K562 (cell line): ENCODE measurements at regions not wholly inside any gene's neighbourhood (a gene's known extent, or its start where the extent isn't known, plus 50 kb on each side); places are given as distances from the start of the nearest gene placed in this dataset.

ENCODE experiments used
- ATAC-seq: fragments of 200-7000 bp; cut with Tn5 transposase; 3 replicates; pipeline ENCODE4 v1.9.1; 2020; ENCODE audit warnings: moderate library complexity
- BruUV-seq: library from RNA; stranded (reverse); fragments of 400-500 nt; replicated peaks from 2 replicates; lab custom pipeline; 2021; lab: Mats Ljungman, UMichigan
- CTCF ChIA-PET: fragments of 300-600 bp; formaldehyde crosslinking; extraction: SDS; loops from one replicate; lab custom pipeline; 2021; ENCODE audit warnings: low intra/inter-chr PET ratio; lab: Yijun Ruan, JAX
- POLR2A ChIA-PET: fragments of 300-600, 350-650 bp; sonication (Branson Sonifier 250); formaldehyde crosslinking; extraction: SDS; loops from one replicate; lab custom pipeline; 2021; ENCODE audit warnings: antibody characterized with exemption, inconsistent platforms; lab: Yijun Ruan, JAX
- DNase-seq, 4 experiments: peaks; one replicate each; pipeline versions ENCODE4 v3.0.0 to v3.0.0-alpha.2; 2011 to 2018; ENCODE audit warnings: low spot score in 3 of 4, mixed read lengths in 3 of 4; ENCODE audit errors: extremely low read depth in 1 of 4
- FAIRE-seq: peaks from 2 replicates; lab custom pipeline; 2011; peaks lifted over from hg19 to GRCh38; lab: Jason Lieb, UNC
- H2AFZ ChIP-seq: 2 replicates; pipeline ENCODE4 v1.6.0; 2011; ENCODE audit warnings: low read depth, low read length, control low read depth, inconsistent platforms
- H3K27ac ChIP-seq: fragments of 200-600 bp; 3 replicates; pipeline ENCODE4 v1.8.0; 2011; ENCODE audit warnings: low read depth, mild to moderate bottlenecking, control low read depth, inconsistent platforms, low read length, moderate library complexity, mixed read lengths; ENCODE audit errors: extremely low read depth
- H3K27me3 ChIP-seq, 2 experiments: fragments of 300-600 bp in 1 of 2; 2 replicates in 1 of 2; 3 replicates in 1 of 2; pipeline versions ENCODE4 v1.6.0 to v1.8.0; 2011; ENCODE audit warnings: inconsistent platforms in 2 of 2, low read length in 2 of 2, mild to moderate bottlenecking in 1 of 2, mixed read lengths in 1 of 2, moderate library complexity in 1 of 2; ENCODE audit not compliant: control insufficient read depth in 2 of 2, insufficient read depth in 2 of 2
- H3K36me3 ChIP-seq: fragments of 300-600 bp; 3 replicates; pipeline ENCODE4 v1.8.0; 2011; ENCODE audit warnings: mild to moderate bottlenecking, low read length, inconsistent platforms; ENCODE audit not compliant: control insufficient read depth, insufficient read depth
- H3K4me1 ChIP-seq, 2 experiments: fragments of 200-600 bp in 1 of 2; replicated peaks in 1 of 2; 2 replicates in 1 of 2; 3 replicates in 1 of 2; pipeline versions ENCODE4 v1.5.1 to v1.8.0; 2011; ENCODE audit warnings: inconsistent platforms in 2 of 2, low read length in 2 of 2, mild to moderate bottlenecking in 1 of 2, mixed read lengths in 1 of 2, moderate library complexity in 1 of 2; ENCODE audit not compliant: control insufficient read depth in 2 of 2, insufficient read depth in 2 of 2
- H3K4me2 ChIP-seq: 2 replicates; pipeline ENCODE4 v1.6.1; 2011; ENCODE audit warnings: low read length, control low read depth, inconsistent platforms, mixed read lengths; ENCODE audit not compliant: insufficient read depth
- H3K4me3 ChIP-seq: fragments of 200-600 bp; sonication (generic), shearing (Covaris generic); 2 replicates; pipeline ENCODE4 v1.5.1; 2016; ENCODE audit warnings: control low read depth, inconsistent platforms
- H3K79me2 ChIP-seq: fragments of 200-600 bp; 3 replicates; pipeline ENCODE4 v1.8.0; 2011; ENCODE audit warnings: low read length, inconsistent platforms; ENCODE audit not compliant: control insufficient read depth, insufficient read depth
- H3K9ac ChIP-seq, 2 experiments: 2 replicates each; pipeline versions ENCODE4 v1.6.0 to v1.6.1; 2011; ENCODE audit warnings: low read depth in 2 of 2, low read length in 2 of 2, control low read depth in 1 of 2, inconsistent platforms in 1 of 2, mild to moderate bottlenecking in 1 of 2, mixed read lengths in 1 of 2; ENCODE audit not compliant: insufficient read depth in 1 of 2
- H3K9me1 ChIP-seq: one replicate; pipeline ENCODE4 v1.6.0; 2011; ENCODE audit warnings: inconsistent platforms, mild to moderate bottlenecking, low read length, moderate library complexity; ENCODE audit not compliant: control insufficient read depth, insufficient read depth
- H3K9me3 ChIP-seq: replicated peaks from 2 replicates; pipeline ENCODE4 v1.5.1; 2011; ENCODE audit warnings: low read depth, low read length, inconsistent platforms; ENCODE audit not compliant: control insufficient read depth, insufficient read depth
- H4K20me1 ChIP-seq: replicated peaks from 2 replicates; pipeline ENCODE4 v1.6.1; 2011; ENCODE audit warnings: low read length, inconsistent platforms, mixed read lengths; ENCODE audit not compliant: control insufficient read depth, insufficient read depth
- ARNT ChIP-seq, 2 experiments: fragments of 450-650 bp; IDR thresholded peaks; 2 replicates each; pipeline ENCODE4 v1.6.1; 2016; ENCODE audit warnings: mild to moderate bottlenecking in 1 of 2
- CBFA2T3 ChIP-seq: fragments of 450-650 bp; IDR thresholded peaks from 2 replicates; pipeline ENCODE4 v1.6.1; 2017
- HDAC8 ChIP-seq: fragments of 450-650 bp; IDR thresholded peaks from 2 replicates; pipeline ENCODE4 v1.6.1; 2016; ENCODE audit warnings: mild to moderate bottlenecking, missing genetic modification characterization, moderate library complexity, missing compliant biosample characterization
- HMG20B ChIP-seq: fragments of 250-450 bp; sonication (Bioruptor Pico); IDR thresholded peaks from 2 replicates; pipeline ENCODE4 v1.5.0; 2021; ENCODE audit warnings: mild to moderate bottlenecking
- NCOA6 ChIP-seq: fragments of 450-650 bp; IDR thresholded peaks from 2 replicates; pipeline ENCODE4 v1.6.1; 2017; ENCODE audit warnings: mild to moderate bottlenecking
- NCOR1 ChIP-seq: fragments of 450-650 bp; IDR thresholded peaks from 2 replicates; pipeline ENCODE4 v1.6.1; 2016; ENCODE audit warnings: mild to moderate bottlenecking, moderate library complexity
- POLR3A ChIP-seq: IDR thresholded peaks from 2 replicates; pipeline ENCODE4 v1.6.1; 2011; ENCODE audit warnings: borderline replicate concordance, mild to moderate bottlenecking, moderate library complexity; ENCODE audit not compliant: insufficient read length, insufficient read depth; ENCODE audit errors: extremely low read depth
- SMAD2 ChIP-seq: fragments of 150-350 bp; IDR thresholded peaks from 2 replicates; pipeline ENCODE4 v1.6.1; 2014; ENCODE audit warnings: low read depth, mild to moderate bottlenecking, low read length
- ZNF717 ChIP-seq: fragments of 250-450 bp; sonication (Bioruptor Pico); IDR thresholded peaks from 2 replicates; pipeline ENCODE4 v1.5.0; 2021
- WGBS: fragments of 100-300 bp; shearing (Covaris generic); methylation state at CpG from one replicate; pipeline ENCODE4 v1.1.6; 2016; ENCODE audit warnings: low coverage, mixed read lengths; ENCODE audit not compliant: insufficient coverage; ENCODE audit errors: missing lambda C conversion rate; 5-methylcytosine and 5-hydroxymethylcytosine counted together
- in situ Hi-C: fragments of 300-500 bp; cut with MboI; formaldehyde crosslinking; loops from 4 replicates; pipeline ENCODE4 v1.15.0; 2018; ENCODE audit warnings: inconsistent platforms, mixed read lengths
- intact Hi-C: fragments of 100-400 bp; cut with micrococcal nuclease; formaldehyde crosslinking; loops from 2 replicates; pipeline ENCODE4 v1.14.2; 2022
- TF ChIP-seq, protein P1 (sequence below), 3 experiments: IDR thresholded peaks in 2 of 3; conservative IDR thresholded peaks in 1 of 3; 2 replicates each; pipeline ENCODE4 v1.5.1; 2011 to 2012; ENCODE audit warnings: low read length in 3 of 3, mild to moderate bottlenecking in 3 of 3, control low read depth in 2 of 3, improper control_type of control experiment in 1 of 3, inconsistent platforms in 1 of 3, low read depth in 1 of 3, mixed read lengths in 1 of 3, moderate library complexity in 1 of 3; ENCODE audit not compliant: insufficient read depth in 2 of 3
- TF ChIP-seq, protein P2 (sequence below): fragments of 450-650 bp; IDR thresholded peaks from 2 replicates; pipeline ENCODE4 v1.6.1; 2016; ENCODE audit warnings: low read depth
- TF ChIP-seq, protein P3 (sequence below): fragments of 250-450 bp; sonication (Bioruptor Pico); IDR thresholded peaks from 2 replicates; pipeline ENCODE4 v1.8.0; 2021; ENCODE audit warnings: mild to moderate bottlenecking, moderate library complexity

DNA sequence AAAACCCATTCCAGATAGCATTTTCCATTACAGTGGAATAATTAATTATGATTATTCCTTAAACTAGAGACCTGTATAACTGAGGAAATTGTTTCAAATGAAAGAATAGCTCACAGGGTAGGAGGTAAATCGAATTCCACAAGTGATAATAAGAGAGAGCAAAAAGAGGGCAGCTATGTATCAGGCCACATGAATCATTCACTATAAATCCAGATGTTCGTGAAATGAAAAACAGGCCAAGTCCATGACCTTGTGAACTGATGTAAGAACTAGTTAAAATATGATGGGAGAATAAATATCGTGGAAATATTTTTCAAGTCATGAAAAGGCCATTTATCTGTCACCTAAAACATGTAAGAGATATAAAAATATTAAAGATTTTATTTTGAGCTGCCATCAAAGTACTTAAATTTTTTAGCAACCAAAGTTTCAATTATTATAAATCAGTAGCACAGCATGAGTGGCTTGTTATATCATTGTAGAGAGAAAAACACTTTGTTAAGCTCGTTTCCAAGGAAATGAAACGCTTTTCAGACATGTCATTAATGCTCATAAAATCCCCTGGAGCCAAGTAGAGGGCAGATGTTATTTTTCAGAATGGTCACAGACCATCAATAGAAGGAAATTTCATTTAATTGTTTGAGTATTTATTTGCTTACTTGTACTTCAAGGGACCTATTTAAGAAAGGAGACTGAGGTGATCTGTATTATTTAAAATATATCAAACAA, 120.6 kb upstream of the CDKN3 start:
- POLR2A ChIA-PET, result no interaction called here
- in situ Hi-C loops (no loop called here), intact Hi-C loops (no loop called here)
- H3K9me3 ChIP-seq, result no peaks in the 10 kb centered on the region
- H3K79me2 ChIP-seq, result no peaks in the 10 kb centered on the region
- ATAC-seq, result no peak
- no peak for DNase-seq
- no peak overlapping the region for H2AFZ ChIP-seq
- H3K27me3 ChIP-seq, result no peaks in the 10 kb centered on the region
- H3K4me2 ChIP-seq, result no peak overlapping the region
- CTCF ChIA-PET, result no interaction called here
- no peak for FAIRE-seq
- no peaks in the 10 kb centered on the region for H3K9me1 ChIP-seq
- no peaks in the 10 kb centered on the region for H3K4me1 ChIP-seq
- 1% methylated on average over 5 of the region's 5 CpGs for WGBS
- H3K36me3 ChIP-seq, result no peaks in the 10 kb centered on the region
- no peak overlapping the region for H3K4me3 ChIP-seq
- no peaks in the 10 kb centered on the region for H4K20me1 ChIP-seq
- H3K9ac ChIP-seq, result no peak overlapping the region
- no TSS peak for BruUV-seq
- H3K27ac ChIP-seq, result no peak overlapping the region
- TF ChIP-seq HDAC8 (no peak), ZNF717 (CRISPR knock-in tag) (no peak), HMG20B (CRISPR knock-in tag) (no peak), CBFA2T3 (no peak), SMAD2 (no peak), NCOA6 (no peak), POLR3A (no peak), NCOR1 (no peak), ARNT (IDR thresholded peaks at IDR 0.05) (no peak)
- TF ChIP-seq, protein P1, sequence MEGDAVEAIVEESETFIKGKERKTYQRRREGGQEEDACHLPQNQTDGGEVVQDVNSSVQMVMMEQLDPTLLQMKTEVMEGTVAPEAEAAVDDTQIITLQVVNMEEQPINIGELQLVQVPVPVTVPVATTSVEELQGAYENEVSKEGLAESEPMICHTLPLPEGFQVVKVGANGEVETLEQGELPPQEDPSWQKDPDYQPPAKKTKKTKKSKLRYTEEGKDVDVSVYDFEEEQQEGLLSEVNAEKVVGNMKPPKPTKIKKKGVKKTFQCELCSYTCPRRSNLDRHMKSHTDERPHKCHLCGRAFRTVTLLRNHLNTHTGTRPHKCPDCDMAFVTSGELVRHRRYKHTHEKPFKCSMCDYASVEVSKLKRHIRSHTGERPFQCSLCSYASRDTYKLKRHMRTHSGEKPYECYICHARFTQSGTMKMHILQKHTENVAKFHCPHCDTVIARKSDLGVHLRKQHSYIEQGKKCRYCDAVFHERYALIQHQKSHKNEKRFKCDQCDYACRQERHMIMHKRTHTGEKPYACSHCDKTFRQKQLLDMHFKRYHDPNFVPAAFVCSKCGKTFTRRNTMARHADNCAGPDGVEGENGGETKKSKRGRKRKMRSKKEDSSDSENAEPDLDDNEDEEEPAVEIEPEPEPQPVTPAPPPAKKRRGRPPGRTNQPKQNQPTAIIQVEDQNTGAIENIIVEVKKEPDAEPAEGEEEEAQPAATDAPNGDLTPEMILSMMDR (IDR thresholded peaks at IDR 0.05 in 2 of 3, conservative IDR thresholded peaks at IDR 0.05 in 1 of 3; ENCODE audit: insufficient read depth in 2 of 3, low read depth in 1 of 3, low read length in 3 of 3), result no peak
- TF ChIP-seq, protein P2, sequence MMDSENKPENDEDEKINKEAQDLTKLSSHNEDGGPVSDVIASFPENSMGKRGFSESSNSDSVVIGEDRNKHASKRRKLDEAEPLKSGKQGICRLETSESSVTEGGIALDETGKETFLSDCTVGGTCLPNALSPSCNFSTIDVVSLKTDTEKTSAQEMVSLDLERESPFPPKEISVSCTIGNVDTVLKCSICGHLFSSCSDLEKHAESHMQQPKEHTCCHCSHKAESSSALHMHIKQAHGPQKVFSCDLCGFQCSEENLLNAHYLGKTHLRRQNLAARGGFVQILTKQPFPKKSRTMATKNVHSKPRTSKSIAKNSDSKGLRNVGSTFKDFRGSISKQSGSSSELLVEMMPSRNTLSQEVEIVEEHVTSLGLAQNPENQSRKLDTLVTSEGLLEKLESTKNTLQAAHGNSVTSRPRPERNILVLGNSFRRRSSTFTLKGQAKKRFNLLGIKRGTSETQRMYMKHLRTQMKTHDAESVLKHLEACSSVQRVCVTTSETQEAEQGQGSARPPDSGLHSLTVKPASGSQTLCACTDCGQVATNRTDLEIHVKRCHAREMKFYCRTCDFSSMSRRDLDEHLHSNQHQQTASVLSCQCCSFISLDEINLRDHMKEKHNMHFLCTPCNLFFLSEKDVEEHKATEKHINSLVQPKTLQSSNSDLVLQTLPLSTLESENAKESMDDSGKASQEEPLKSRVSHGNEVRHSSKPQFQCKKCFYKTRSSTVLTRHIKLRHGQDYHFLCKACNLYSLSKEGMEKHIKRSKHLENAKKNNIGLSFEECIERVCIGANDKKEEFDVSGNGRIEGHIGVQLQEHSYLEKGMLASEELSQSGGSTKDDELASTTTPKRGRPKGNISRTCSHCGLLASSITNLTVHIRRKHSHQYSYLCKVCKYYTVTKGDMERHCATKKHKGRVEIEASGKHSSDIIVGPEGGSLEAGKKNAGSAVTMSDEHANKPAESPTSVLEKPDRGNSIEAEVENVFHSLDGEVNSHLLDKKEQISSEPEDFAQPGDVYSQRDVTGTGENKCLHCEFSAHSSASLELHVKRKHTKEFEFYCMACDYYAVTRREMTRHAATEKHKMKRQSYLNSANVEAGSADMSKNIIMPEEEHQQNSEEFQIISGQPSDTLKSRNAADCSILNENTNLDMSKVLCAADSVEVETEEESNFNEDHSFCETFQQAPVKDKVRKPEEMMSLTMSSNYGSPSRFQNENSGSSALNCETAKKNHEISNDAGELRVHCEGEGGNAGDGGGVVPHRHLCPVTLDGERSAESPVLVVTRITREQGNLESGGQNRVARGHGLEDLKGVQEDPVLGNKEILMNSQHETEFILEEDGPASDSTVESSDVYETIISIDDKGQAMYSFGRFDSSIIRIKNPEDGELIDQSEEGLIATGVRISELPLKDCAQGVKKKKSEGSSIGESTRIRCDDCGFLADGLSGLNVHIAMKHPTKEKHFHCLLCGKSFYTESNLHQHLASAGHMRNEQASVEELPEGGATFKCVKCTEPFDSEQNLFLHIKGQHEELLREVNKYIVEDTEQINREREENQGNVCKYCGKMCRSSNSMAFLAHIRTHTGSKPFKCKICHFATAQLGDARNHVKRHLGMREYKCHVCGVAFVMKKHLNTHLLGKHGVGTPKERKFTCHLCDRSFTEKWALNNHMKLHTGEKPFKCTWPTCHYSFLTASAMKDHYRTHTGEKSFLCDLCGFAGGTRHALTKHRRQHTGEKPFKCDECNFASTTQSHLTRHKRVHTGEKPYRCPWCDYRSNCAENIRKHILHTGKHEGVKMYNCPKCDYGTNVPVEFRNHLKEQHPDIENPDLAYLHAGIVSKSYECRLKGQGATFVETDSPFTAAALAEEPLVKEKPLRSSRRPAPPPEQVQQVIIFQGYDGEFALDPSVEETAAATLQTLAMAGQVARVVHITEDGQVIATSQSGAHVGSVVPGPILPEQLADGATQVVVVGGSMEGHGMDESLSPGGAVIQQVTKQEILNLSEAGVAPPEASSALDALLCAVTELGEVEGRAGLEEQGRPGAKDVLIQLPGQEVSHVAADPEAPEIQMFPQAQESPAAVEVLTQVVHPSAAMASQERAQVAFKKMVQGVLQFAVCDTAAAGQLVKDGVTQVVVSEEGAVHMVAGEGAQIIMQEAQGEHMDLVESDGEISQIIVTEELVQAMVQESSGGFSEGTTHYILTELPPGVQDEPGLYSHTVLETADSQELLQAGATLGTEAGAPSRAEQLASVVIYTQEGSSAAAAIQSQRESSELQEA, result no peak
- TF ChIP-seq, protein P3, sequence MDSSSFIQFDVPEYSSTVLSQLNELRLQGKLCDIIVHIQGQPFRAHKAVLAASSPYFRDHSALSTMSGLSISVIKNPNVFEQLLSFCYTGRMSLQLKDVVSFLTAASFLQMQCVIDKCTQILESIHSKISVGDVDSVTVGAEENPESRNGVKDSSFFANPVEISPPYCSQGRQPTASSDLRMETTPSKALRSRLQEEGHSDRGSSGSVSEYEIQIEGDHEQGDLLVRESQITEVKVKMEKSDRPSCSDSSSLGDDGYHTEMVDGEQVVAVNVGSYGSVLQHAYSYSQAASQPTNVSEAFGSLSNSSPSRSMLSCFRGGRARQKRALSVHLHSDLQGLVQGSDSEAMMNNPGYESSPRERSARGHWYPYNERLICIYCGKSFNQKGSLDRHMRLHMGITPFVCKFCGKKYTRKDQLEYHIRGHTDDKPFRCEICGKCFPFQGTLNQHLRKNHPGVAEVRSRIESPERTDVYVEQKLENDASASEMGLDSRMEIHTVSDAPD, result no peak
